HEK293 (cell line): ENCODE measurements at regions not wholly inside any gene's neighbourhood (a gene's known extent, or its start where the extent isn't known, plus 50 kb on each side); places are given as distances from the start of the nearest gene placed in this dataset.

ENCODE experiments used
- CTCF ChIA-PET: fragments of 350-600 bp; formaldehyde crosslinking; extraction: SDS; loops from one replicate; lab custom pipeline; 2021; ENCODE audit warnings: antibody characterized with exemption; lab: Yijun Ruan, JAX
- POLR2A ChIA-PET: fragments of 300-600 bp; formaldehyde crosslinking; extraction: SDS; loops from one replicate; lab custom pipeline; 2020; ENCODE audit warnings: antibody characterized with exemption, inconsistent platforms; lab: Yijun Ruan, JAX
- H3K27ac ChIP-seq: fragments of 200-500 bp; sonication (Bioruptor generic); 2 replicates; pipeline ENCODE4 v1.5.1; 2014; ENCODE audit warnings: low read depth, low read length, control low read depth, inconsistent platforms; ENCODE audit errors: extremely low read depth
- H3K36me3 ChIP-seq, 2 experiments: fragments of 200-500 bp in 1 of 2; sonication (Bioruptor generic) in 1 of 2; 1 replicate in 1 of 2; 2 replicates in 1 of 2; pipeline ENCODE4 v1.5.1; 2014 to 2017; ENCODE audit warnings: inconsistent platforms in 2 of 2, low read length in 2 of 2; ENCODE audit not compliant: control insufficient read depth in 2 of 2, insufficient read depth in 1 of 2
- H3K4me1 ChIP-seq: fragments of 200-500 bp; sonication (Bioruptor generic); 2 replicates; pipeline ENCODE4 v1.5.1; 2014; ENCODE audit warnings: mild to moderate bottlenecking, low read length, inconsistent platforms; ENCODE audit not compliant: control insufficient read depth, insufficient read depth
- H3K4me3 ChIP-seq: 2 replicates; pipeline ENCODE4 v1.5.1; 2011; ENCODE audit warnings: low read depth, mild to moderate bottlenecking, control low read depth, low read length, moderate library complexity
- H3K9me3 ChIP-seq: fragments of 200-500 bp; sonication (Bioruptor generic); 2 replicates; pipeline ENCODE4 v1.5.1; 2014; ENCODE audit warnings: low read depth, low read length, inconsistent platforms; ENCODE audit not compliant: control insufficient read depth, insufficient read depth
- KLF16 ChIP-seq: fragments of 450-650 bp; formaldehyde crosslinking; IDR thresholded peaks from 2 replicates; pipeline ENCODE4 v1.5.1; 2017; ENCODE audit warnings: missing biosample characterization, missing genetic modification characterization
- MYNN ChIP-seq: fragments of 450-650 bp; formaldehyde crosslinking; IDR thresholded peaks from 2 replicates; pipeline ENCODE4 v1.5.1; 2016; ENCODE audit warnings: missing biosample characterization, missing genetic modification characterization, borderline replicate concordance
- MZF1 ChIP-seq: fragments of 450-650 bp; formaldehyde crosslinking; IDR thresholded peaks from 2 replicates; pipeline ENCODE4 v1.5.1; 2017; ENCODE audit warnings: missing biosample characterization, missing genetic modification characterization, borderline replicate concordance
- ZBTB17 ChIP-seq: fragments of 450-650 bp; formaldehyde crosslinking; IDR thresholded peaks from 2 replicates; pipeline ENCODE4 v1.5.1; 2016; ENCODE audit warnings: missing biosample characterization, missing genetic modification characterization
- ZNF202 ChIP-seq: fragments of 450-650 bp; formaldehyde crosslinking; IDR thresholded peaks from 2 replicates; pipeline ENCODE4 v1.5.1; 2016; ENCODE audit warnings: missing biosample characterization, missing genetic modification characterization, borderline replicate concordance
- ZNF223 ChIP-seq: fragments of 450-650 bp; formaldehyde crosslinking; IDR thresholded peaks from 2 replicates; pipeline ENCODE4 v1.5.1; 2016; ENCODE audit warnings: missing biosample characterization, missing genetic modification characterization
- ZNF23 ChIP-seq: fragments of 450-650 bp; formaldehyde crosslinking; IDR thresholded peaks from 2 replicates; pipeline ENCODE4 v1.5.1; 2016; ENCODE audit warnings: missing biosample characterization, missing genetic modification characterization, borderline replicate concordance
- ZNF248 ChIP-seq: fragments of 450-650 bp; formaldehyde crosslinking; IDR thresholded peaks from 2 replicates; pipeline ENCODE4 v1.5.1; 2017; ENCODE audit warnings: missing biosample characterization, missing genetic modification characterization
- ZNF274 ChIP-seq, 2 experiments: fragments of 200-500 bp in 1 of 2; fragments of 450-650 bp in 1 of 2; sonication (Bioruptor generic) in 1 of 2; formaldehyde crosslinking in 1 of 2; IDR thresholded peaks; 2 replicates each; pipeline versions ENCODE4 v1.5.1 to v1.6.1; 2014 to 2016; ENCODE audit warnings: borderline replicate concordance in 1 of 2, inconsistent platforms in 1 of 2, low read length in 1 of 2, missing biosample characterization in 1 of 2, missing genetic modification characterization in 1 of 2
- ZNF311 ChIP-seq: fragments of 450-650 bp; formaldehyde crosslinking; IDR thresholded peaks from 2 replicates; pipeline ENCODE4 v1.5.1; 2017; ENCODE audit warnings: missing biosample characterization, missing genetic modification characterization, borderline replicate concordance
- ZNF324 ChIP-seq: fragments of 450-650 bp; formaldehyde crosslinking; IDR thresholded peaks from 2 replicates; pipeline ENCODE4 v1.5.1; 2016; ENCODE audit warnings: missing biosample characterization, missing genetic modification characterization
- ZNF350 ChIP-seq: fragments of 450-650 bp; formaldehyde crosslinking; IDR thresholded peaks from 2 replicates; pipeline ENCODE4 v1.5.0; 2017; ENCODE audit warnings: missing biosample characterization, mild to moderate bottlenecking, missing genetic modification characterization
- ZNF366 ChIP-seq: fragments of 450-650 bp; formaldehyde crosslinking; conservative IDR thresholded peaks from 2 replicates; pipeline ENCODE4 v1.5.1; 2016; ENCODE audit warnings: missing biosample characterization, missing genetic modification characterization
- ZNF473 ChIP-seq: fragments of 450-650 bp; formaldehyde crosslinking; IDR thresholded peaks from 2 replicates; pipeline ENCODE4 v1.5.1; 2017; ENCODE audit warnings: missing biosample characterization, missing genetic modification characterization
- ZNF571 ChIP-seq: fragments of 450-650 bp; formaldehyde crosslinking; IDR thresholded peaks from 2 replicates; pipeline ENCODE4 v1.5.0; 2017; ENCODE audit warnings: missing biosample characterization, missing genetic modification characterization
- ZNF621 ChIP-seq: fragments of 450-650 bp; formaldehyde crosslinking; IDR thresholded peaks from 2 replicates; pipeline ENCODE4 v1.5.1; 2017; ENCODE audit warnings: missing biosample characterization, missing genetic modification characterization
- ZNF707 ChIP-seq: fragments of 450-650 bp; formaldehyde crosslinking; IDR thresholded peaks from 2 replicates; pipeline ENCODE4 v1.5.1; 2016; ENCODE audit warnings: missing biosample characterization, missing genetic modification characterization
- ZNF76 ChIP-seq: fragments of 450-650 bp; formaldehyde crosslinking; IDR thresholded peaks from 2 replicates; pipeline ENCODE4; 2016; ENCODE audit warnings: low read depth, missing biosample characterization, missing genetic modification characterization, borderline replicate concordance
- TF ChIP-seq, protein P1 (sequence below): fragments of 450-650 bp; formaldehyde crosslinking; IDR thresholded peaks from 2 replicates; pipeline ENCODE4 v1.5.1; 2016; ENCODE audit warnings: missing biosample characterization, missing genetic modification characterization
- TF ChIP-seq, protein P2 (sequence below): fragments of 450-650 bp; formaldehyde crosslinking; IDR thresholded peaks from 2 replicates; pipeline ENCODE4 v1.5.1; 2016; ENCODE audit warnings: missing biosample characterization, missing genetic modification characterization
- TF ChIP-seq, protein P3 (sequence below): fragments of 450-650 bp; formaldehyde crosslinking; IDR thresholded peaks from 2 replicates; pipeline ENCODE4 v1.5.0; 2017; ENCODE audit warnings: missing biosample characterization, missing genetic modification characterization, borderline replicate concordance
- TF ChIP-seq, protein P4 (sequence below): fragments of 450-650 bp; formaldehyde crosslinking; IDR thresholded peaks from 2 replicates; pipeline ENCODE4 v1.5.1; 2016; ENCODE audit warnings: missing biosample characterization, missing genetic modification characterization
- TF ChIP-seq, protein P5 (sequence below): fragments of 450-650 bp; formaldehyde crosslinking; IDR thresholded peaks from 2 replicates; pipeline ENCODE4 v1.5.1; 2016; ENCODE audit warnings: missing biosample characterization, missing genetic modification characterization

DNA sequence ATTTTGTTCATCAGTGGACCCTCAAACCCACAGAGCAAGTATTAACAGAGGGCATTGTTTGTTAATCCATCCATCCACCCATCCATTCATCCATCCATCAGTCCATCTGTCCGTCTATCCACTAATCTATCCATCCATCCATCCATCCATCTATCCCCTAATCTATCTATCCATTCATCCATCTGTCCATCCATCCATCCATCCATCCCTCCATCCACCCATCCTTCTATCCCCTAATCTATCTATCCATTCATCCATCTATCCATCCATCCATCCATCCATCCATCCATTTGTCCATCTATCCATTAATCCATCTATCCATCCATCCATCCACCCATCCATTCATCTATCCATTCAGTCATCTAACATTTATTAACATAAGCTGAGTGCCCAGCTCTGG lies 307.3 kb downstream of the MIAT start:
- no peaks in the 10 kb centered on the region for H3K36me3 ChIP-seq
- H3K4me1 ChIP-seq, result no peaks in the 10 kb centered on the region
- ChIA-PET CTCF (interaction anchor here (0.7 kb wide), 2 partner anchors 185 to 1252 kb away, joined by 3 read pairs; no protein-coding TSS in a partner anchor), POLR2A (no interaction called here)
- no peak overlapping the region for H3K4me3 ChIP-seq
- no peak overlapping the region for H3K27ac ChIP-seq
- no peak for TF ChIP-seq ZNF76 (tag by site-specific recombination)
- TF ChIP-seq, protein P1, sequence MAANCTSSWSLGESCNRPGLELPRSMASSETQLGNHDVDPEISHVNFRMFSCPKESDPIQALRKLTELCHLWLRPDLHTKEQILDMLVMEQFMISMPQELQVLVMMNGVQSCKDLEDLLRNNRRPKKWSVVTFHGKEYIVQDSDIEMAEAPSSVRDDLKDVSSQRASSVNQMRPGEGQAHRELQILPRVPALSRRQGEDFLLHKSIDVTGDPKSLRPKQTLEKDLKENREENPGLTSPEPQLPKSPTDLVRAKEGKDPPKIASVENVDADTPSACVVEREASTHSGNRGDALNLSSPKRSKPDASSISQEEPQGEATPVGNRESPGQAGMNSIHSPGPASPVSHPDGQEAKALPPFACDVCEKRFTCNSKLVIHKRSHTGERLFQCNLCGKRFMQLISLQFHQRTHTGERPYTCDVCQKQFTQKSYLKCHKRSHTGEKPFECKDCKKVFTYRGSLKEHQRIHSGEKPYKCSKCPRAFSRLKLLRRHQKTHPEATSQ, result no peak
- TF ChIP-seq ZNF202 (tag by site-specific recombination), result no peak
- TF ChIP-seq ZBTB17, result peak; percentile 31; the same call in 1 of the 2 replicates
- TF ChIP-seq ZNF366 (tag by site-specific recombination), result peak; percentile 94
- TF ChIP-seq MYNN (tag by site-specific recombination), result no peak
- TF ChIP-seq, protein P2, sequence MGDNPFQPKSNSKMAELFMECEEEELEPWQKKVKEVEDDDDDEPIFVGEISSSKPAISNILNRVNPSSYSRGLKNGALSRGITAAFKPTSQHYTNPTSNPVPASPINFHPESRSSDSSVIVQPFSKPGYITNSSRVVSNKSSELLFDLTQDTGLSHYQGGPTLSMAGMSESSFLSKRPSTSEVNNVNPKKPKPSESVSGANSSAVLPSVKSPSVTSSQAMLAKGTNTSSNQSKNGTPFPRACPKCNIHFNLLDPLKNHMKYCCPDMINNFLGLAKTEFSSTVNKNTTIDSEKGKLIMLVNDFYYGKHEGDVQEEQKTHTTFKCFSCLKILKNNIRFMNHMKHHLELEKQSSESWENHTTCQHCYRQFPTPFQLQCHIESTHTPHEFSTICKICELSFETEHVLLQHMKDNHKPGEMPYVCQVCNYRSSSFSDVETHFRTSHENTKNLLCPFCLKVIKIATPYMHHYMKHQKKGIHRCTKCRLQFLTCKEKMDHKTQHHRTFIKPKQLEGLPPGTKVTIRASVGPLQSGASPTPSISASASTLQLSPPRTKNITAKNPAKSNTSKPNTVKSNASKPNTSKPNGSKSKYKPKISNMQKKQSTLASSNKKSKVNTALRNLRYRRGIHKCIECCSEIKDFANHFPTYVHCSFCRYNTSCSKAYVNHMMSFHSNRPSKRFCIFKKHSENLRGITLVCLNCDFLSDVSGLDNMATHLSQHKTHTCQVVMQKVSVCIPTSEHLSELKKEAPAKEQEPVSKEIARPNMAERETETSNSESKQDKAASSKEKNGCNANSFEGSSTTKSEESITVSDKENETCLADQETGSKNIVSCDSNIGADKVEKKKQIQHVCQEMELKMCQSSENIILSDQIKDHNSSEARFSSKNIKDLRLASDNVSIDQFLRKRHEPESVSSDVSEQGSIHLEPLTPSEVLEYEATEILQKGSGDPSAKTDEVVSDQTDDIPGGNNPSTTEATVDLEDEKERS, result no peak
- H3K9me3 ChIP-seq, result no peaks in the 10 kb centered on the region

DNA sequence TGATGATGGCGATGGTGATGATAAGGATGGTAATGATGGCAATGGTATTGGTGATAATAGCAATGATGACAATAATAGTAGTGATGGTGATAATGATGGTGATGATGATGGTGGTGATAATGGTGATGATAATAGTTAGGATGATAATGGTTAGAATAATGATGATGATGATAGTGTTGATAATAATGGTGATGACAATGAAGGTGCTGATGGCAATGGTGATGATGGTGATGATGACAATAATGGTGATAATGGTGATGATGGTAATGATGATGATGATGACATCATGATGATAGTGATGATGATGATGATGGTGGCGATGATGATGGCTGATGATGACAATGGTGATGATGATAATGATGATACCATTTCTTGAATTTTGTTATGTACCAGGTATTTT lies 309.9 kb downstream of the MIAT start:
- Histone ChIP-seq H3K4me3 (no peak overlapping the region), H3K4me1 (no peaks in the 10 kb centered on the region), H3K27ac (no peak overlapping the region), H3K9me3 (no peaks in the 10 kb centered on the region), H3K36me3 (no peaks in the 10 kb centered on the region)
- CTCF ChIA-PET, result no interaction called here
- POLR2A ChIA-PET, result no interaction called here
- TF ChIP-seq ZNF350 (no peak), ZNF23 (tag by site-specific recombination) (no peak), KLF16 (tag by site-specific recombination) (0 out of 2 replicates have a peak, but pooled peaks have one; percentile 18), ZNF248 (tag by site-specific recombination) (no peak), ZNF473 (tag by site-specific recombination) (no peak), MZF1 (no peak), ZNF223 (tag by site-specific recombination) (no peak), ZNF324 (tag by site-specific recombination) (no peak), ZNF621 (tag by site-specific recombination) (peak; percentile 81; the same call in 1 of the 2 replicates), ZNF274 (IDR thresholded peaks at IDR 0.05; ENCODE audit: low read length) (no peak), ZNF274 (tag by site-specific recombination; IDR thresholded peaks at IDR 0.05; ENCODE audit: borderline replicate concordance) (no peak), ZNF571 (tag by site-specific recombination) (peak; percentile 89; the same call in 1 of the 2 replicates), ZNF311 (tag by site-specific recombination) (no peak), ZNF707 (tag by site-specific recombination) (peak; percentile 24; the same call in 1 of the 2 replicates)
- TF ChIP-seq, protein P3, sequence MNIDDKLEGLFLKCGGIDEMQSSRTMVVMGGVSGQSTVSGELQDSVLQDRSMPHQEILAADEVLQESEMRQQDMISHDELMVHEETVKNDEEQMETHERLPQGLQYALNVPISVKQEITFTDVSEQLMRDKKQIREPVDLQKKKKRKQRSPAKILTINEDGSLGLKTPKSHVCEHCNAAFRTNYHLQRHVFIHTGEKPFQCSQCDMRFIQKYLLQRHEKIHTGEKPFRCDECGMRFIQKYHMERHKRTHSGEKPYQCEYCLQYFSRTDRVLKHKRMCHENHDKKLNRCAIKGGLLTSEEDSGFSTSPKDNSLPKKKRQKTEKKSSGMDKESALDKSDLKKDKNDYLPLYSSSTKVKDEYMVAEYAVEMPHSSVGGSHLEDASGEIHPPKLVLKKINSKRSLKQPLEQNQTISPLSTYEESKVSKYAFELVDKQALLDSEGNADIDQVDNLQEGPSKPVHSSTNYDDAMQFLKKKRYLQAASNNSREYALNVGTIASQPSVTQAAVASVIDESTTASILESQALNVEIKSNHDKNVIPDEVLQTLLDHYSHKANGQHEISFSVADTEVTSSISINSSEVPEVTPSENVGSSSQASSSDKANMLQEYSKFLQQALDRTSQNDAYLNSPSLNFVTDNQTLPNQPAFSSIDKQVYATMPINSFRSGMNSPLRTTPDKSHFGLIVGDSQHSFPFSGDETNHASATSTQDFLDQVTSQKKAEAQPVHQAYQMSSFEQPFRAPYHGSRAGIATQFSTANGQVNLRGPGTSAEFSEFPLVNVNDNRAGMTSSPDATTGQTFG (tag by site-specific recombination), result peak; percentile 89
- TF ChIP-seq, protein P4, sequence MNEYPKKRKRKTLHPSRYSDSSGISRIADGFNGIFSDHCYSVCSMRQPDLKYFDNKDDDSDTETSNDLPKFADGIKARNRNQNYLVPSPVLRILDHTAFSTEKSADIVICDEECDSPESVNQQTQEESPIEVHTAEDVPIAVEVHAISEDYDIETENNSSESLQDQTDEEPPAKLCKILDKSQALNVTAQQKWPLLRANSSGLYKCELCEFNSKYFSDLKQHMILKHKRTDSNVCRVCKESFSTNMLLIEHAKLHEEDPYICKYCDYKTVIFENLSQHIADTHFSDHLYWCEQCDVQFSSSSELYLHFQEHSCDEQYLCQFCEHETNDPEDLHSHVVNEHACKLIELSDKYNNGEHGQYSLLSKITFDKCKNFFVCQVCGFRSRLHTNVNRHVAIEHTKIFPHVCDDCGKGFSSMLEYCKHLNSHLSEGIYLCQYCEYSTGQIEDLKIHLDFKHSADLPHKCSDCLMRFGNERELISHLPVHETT (tag by site-specific recombination), result no peak
- TF ChIP-seq, protein P5, sequence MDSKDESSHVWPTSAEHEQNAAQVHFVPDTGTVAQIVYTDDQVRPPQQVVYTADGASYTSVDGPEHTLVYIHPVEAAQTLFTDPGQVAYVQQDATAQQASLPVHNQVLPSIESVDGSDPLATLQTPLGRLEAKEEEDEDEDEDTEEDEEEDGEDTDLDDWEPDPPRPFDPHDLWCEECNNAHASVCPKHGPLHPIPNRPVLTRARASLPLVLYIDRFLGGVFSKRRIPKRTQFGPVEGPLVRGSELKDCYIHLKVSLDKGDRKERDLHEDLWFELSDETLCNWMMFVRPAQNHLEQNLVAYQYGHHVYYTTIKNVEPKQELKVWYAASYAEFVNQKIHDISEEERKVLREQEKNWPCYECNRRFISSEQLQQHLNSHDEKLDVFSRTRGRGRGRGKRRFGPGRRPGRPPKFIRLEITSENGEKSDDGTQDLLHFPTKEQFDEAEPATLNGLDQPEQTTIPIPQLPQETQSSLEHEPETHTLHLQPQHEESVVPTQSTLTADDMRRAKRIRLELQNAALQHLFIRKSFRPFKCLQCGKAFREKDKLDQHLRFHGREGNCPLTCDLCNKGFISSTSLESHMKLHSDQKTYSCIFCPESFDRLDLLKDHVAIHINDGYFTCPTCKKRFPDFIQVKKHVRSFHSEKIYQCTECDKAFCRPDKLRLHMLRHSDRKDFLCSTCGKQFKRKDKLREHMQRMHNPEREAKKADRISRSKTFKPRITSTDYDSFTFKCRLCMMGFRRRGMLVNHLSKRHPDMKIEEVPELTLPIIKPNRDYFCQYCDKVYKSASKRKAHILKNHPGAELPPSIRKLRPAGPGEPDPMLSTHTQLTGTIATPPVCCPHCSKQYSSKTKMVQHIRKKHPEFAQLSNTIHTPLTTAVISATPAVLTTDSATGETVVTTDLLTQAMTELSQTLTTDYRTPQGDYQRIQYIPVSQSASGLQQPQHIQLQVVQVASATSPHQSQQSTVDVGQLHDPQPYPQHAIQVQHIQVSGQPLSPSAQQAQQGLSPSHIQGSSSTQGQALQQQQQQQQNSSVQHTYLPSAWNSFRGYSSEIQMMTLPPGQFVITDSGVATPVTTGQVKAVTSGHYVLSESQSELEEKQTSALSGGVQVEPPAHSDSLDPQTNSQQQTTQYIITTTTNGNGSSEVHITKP, result no peak
